Activated B cell treated with CpG ODN at 0.5 μM for 24 hours (primary cell): ENCODE measurements at regions not wholly inside any gene's neighbourhood (a gene's known extent, or its start where the extent isn't known, plus 50 kb on each side); places are given as distances from the start of the nearest gene placed in this dataset.

Experiments
- ATAC-seq: fragments of 200-7000 bp; cut with Tn5 transposase; one replicate; pipeline ENCODE4 v1.10.0; 2021; ENCODE audit warnings: low read depth, mild to moderate bottlenecking, moderate library complexity
- CTCF ChIA-PET: fragments of 350-600 bp; sonication (Branson Sonifier 250); formaldehyde crosslinking; loops from one replicate; lab custom pipeline; 2021; ENCODE audit warnings: antibody characterized with exemption; lab: Charles Lee
- POLR2A ChIA-PET: fragments of 350-600 bp; sonication (Branson Sonifier 250); formaldehyde crosslinking; loops from one replicate; lab custom pipeline; 2021; ENCODE audit warnings: antibody characterized with exemption; lab: Charles Lee
- DNase-seq: peaks from one replicate; pipeline ENCODE4 v3.0.0; 2022
- H3K27ac Mint-ChIP-seq: one replicate; pipeline ENCODE4 v1.8.0; 2020; ENCODE audit warnings: mixed read lengths
- H3K27me3 Mint-ChIP-seq: one replicate; pipeline ENCODE4 v1.8.0; 2021; ENCODE audit warnings: mixed read lengths
- H3K36me3 Mint-ChIP-seq: one replicate; pipeline ENCODE4 v1.8.0; 2021; ENCODE audit warnings: low read depth, mixed read lengths
- H3K4me1 Mint-ChIP-seq: one replicate; pipeline ENCODE4 v1.8.0; 2021; ENCODE audit warnings: mixed read lengths
- H3K4me3 Mint-ChIP-seq: one replicate; pipeline ENCODE4 v1.8.0; 2020; ENCODE audit warnings: mild to moderate bottlenecking, mixed read lengths
- H3K9me3 Mint-ChIP-seq: one replicate; pipeline ENCODE4 v1.8.0; 2020; ENCODE audit warnings: mixed read lengths
- intact Hi-C: fragments of 100-400 bp; cut with micrococcal nuclease; formaldehyde crosslinking; loops from one replicate; pipeline ENCODE4 v1.15.1; 2024
- TF ChIP-seq, protein P1 (sequence below): fragments of 200-600 bp; IDR thresholded peaks from one replicate; pipeline ENCODE4 v1.8.0; 2022; ENCODE audit warnings: antibody characterized with exemption, mild to moderate bottlenecking

DNA sequence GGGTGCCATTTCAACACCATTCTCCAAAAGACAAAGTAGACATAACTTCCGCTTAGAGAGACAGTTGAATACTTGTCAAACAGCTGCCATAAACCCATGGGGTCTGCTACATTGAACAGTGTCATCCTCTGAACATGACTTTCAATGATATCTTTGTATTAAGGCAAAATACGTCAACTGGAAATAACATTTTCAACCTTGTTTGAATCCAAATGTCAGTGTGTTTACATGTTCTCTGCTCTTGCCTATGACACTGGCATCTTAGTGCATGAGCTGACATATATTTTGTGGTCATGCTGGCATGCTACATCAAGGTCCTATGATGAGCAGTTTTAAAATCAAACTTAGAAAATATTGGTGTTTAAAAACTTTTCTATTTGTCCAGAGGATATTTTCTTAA is 1548.1 kb upstream of the LRRTM1 start:
- Mint-ChIP-seq H3K27me3 (no peaks in the 10 kb centered on the region), H3K4me3 (no peak overlapping the region), H3K9me3 (peaks cover 3% of the 10 kb centered on the region), H3K27ac (no peak overlapping the region), H3K36me3 (no peaks in the 10 kb centered on the region), H3K4me1 (no peaks in the 10 kb centered on the region)
- intact Hi-C loops: no loop called here
- TF ChIP-seq, protein P1, sequence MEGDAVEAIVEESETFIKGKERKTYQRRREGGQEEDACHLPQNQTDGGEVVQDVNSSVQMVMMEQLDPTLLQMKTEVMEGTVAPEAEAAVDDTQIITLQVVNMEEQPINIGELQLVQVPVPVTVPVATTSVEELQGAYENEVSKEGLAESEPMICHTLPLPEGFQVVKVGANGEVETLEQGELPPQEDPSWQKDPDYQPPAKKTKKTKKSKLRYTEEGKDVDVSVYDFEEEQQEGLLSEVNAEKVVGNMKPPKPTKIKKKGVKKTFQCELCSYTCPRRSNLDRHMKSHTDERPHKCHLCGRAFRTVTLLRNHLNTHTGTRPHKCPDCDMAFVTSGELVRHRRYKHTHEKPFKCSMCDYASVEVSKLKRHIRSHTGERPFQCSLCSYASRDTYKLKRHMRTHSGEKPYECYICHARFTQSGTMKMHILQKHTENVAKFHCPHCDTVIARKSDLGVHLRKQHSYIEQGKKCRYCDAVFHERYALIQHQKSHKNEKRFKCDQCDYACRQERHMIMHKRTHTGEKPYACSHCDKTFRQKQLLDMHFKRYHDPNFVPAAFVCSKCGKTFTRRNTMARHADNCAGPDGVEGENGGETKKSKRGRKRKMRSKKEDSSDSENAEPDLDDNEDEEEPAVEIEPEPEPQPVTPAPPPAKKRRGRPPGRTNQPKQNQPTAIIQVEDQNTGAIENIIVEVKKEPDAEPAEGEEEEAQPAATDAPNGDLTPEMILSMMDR: no peak
- ATAC-seq (no peak), DNase-seq (no peak)
- ChIA-PET CTCF (no interaction called here), POLR2A (no interaction called here)

DNA sequence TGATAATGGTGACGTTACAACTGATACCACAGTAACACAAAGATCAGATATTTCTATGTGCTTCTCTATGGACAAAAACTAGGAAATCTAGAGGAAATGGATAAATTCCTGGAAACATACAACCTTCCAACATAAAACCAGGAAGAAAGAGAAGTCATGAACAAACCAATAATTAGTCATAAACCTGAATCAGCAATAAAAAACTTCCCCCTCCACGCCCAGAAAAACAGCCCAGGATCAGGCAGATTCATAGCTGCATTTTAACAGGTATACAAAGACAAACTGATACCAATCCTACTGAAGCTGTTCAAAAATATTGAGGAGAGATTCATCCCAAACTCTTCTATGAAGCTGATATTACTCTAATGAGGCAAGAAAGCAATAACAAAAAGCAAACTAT is 1535.2 kb upstream of the LRRTM1 start:
- DNase-seq (no peak), ATAC-seq (no peak)
- Mint-ChIP-seq H3K36me3 (no peaks in the 10 kb centered on the region), H3K4me1 (no peaks in the 10 kb centered on the region), H3K9me3 (peaks cover 14% of the 10 kb centered on the region), H3K27ac (no peak overlapping the region), H3K4me3 (no peak overlapping the region), H3K27me3 (no peaks in the 10 kb centered on the region)
- intact Hi-C loops: no loop called here
- ChIA-PET CTCF (interaction anchor here (0.7 kb wide), 1 partner anchor 18 kb away, joined by 3 read pairs; no protein-coding TSS in a partner anchor), POLR2A (no interaction called here)
- TF ChIP-seq, protein P1: no peak

DNA sequence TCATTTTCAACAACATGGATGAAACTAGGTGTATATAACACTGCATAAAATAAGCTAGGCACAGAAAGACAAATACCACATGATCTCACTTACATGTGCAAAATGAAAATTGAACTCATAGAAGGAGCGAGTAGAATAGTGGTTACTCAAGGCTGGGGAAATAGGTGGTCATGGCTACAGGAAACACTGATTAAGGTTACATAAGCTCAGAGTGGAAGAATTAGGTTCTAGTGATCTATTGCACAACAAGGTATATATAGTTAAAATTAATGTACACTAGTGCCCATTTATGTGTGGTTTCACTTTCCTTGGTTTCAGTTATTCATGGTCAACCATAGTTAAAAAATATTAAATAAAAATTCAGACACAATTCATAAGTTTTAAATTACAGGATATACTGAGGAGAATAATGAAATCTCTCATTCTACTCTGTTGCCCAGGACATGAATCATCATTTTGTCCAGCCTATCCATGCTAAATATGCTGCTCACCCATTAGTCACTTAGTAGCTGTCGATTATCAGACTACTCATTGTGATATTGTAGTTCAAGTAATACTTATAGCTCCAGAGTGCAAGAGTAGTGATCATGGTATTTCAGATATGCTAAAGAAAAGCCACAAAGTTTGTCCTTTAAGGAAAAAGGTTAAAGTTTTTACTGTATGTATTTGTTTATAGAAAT is 1530.9 kb upstream of the LRRTM1 start:
- intact Hi-C loops: no loop called here
- Mint-ChIP-seq H3K36me3 (no peaks in the 10 kb centered on the region), H3K4me1 (no peaks in the 10 kb centered on the region), H3K27ac (no peak overlapping the region), H3K4me3 (no peak overlapping the region), H3K9me3 (peaks cover 16% of the 10 kb centered on the region), H3K27me3 (no peaks in the 10 kb centered on the region)
- no peak for DNase-seq
- TF ChIP-seq, protein P1: no peak
- POLR2A ChIA-PET: no interaction called here
- CTCF ChIA-PET: no interaction called here
- ATAC-seq: no peak

DNA sequence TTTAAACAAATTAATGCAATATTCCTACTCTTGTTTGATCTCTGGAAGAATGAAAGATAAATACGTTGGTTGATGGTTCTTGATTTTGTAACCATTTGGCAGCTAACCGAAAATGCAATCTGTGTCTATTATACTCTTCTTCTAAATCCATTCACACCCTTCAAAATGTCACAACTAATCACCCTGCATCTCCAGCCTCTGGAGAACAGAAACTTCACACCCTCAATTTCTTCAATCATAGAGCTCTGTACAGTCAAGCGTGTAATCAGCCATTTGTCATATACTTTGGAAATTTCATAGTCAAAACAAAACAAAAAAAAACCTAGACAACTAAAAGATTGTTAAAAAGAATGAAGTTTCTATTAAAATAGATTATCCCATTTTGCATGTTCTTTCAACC is 1482.3 kb upstream of the LRRTM1 start:
- DNase-seq (no peak), ATAC-seq (no peak)
- H3K27ac Mint-ChIP-seq: no peak overlapping the region
- intact Hi-C loops: no loop called here
- ChIA-PET CTCF (no interaction called here), POLR2A (no interaction called here)
- no peaks in the 10 kb centered on the region for H3K27me3 Mint-ChIP-seq
- TF ChIP-seq, protein P1: no peak
- peaks cover 10% of the 10 kb centered on the region for H3K9me3 Mint-ChIP-seq
- no peaks in the 10 kb centered on the region for H3K4me1 Mint-ChIP-seq
- no peak overlapping the region for H3K4me3 Mint-ChIP-seq
- no peaks in the 10 kb centered on the region for H3K36me3 Mint-ChIP-seq

DNA sequence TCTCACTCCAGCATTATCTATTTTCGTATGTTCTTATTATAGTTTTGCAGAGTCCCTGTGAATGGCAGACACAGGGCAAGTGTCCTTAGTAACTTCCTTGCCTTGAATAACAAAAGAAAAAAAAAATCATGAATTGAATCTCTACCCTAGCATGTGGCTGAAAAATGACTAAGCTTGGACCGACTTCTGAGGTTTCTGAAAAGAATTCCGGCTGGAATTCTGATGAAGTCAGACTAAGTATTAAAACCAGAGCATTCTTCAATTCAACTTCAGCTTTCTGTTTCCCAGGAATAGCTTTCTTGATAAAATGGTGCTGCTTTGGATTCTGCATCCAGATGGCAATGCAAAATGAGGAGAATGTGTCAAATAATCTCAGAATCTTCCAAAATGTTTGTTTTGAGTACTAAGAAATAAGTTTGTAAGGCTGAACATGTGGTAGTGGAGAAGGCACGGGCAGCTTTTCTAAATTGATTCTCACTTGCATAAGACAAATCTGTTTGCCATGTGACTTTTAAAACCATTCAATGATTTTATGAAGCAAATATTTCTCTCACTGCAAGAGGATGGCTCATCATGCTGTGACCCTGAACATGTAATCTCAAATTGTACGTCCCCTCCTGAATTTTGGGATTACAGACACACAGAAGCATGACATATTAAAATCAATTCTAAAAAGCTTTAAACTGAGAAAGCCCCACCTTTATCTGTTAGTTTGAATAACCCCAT is 1462.8 kb upstream of the LRRTM1 start:
- Mint-ChIP-seq H3K4me1 (no peaks in the 10 kb centered on the region), H3K27ac (no peak overlapping the region), H3K9me3 (peaks cover 10% of the 10 kb centered on the region), H3K4me3 (no peak overlapping the region), H3K27me3 (no peaks in the 10 kb centered on the region), H3K36me3 (no peaks in the 10 kb centered on the region)
- DNase-seq: no peak
- TF ChIP-seq, protein P1: no peak
- no peak for ATAC-seq
- intact Hi-C loops: no loop called here
- CTCF ChIA-PET: no interaction called here
- POLR2A ChIA-PET: no interaction called here
